ENCODE measurements at regions not wholly inside any gene's neighbourhood (a gene's known extent, or its start where the extent isn't known, plus 50 kb on each side); places are given as distances from the start of the nearest gene placed in this dataset.
A peak's percentile ranks its signal among the peaks of the same experiment; 100 is the strongest.

GRCh38 chr7:86942081-86942480, 117.4 kb downstream of the ELAPOR2 start:
- TF ChIP-seq, protein P1, sequence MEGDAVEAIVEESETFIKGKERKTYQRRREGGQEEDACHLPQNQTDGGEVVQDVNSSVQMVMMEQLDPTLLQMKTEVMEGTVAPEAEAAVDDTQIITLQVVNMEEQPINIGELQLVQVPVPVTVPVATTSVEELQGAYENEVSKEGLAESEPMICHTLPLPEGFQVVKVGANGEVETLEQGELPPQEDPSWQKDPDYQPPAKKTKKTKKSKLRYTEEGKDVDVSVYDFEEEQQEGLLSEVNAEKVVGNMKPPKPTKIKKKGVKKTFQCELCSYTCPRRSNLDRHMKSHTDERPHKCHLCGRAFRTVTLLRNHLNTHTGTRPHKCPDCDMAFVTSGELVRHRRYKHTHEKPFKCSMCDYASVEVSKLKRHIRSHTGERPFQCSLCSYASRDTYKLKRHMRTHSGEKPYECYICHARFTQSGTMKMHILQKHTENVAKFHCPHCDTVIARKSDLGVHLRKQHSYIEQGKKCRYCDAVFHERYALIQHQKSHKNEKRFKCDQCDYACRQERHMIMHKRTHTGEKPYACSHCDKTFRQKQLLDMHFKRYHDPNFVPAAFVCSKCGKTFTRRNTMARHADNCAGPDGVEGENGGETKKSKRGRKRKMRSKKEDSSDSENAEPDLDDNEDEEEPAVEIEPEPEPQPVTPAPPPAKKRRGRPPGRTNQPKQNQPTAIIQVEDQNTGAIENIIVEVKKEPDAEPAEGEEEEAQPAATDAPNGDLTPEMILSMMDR (IDR thresholded peaks at IDR 0.05; ENCODE audit: borderline replicate concordance, control extremely low read depth, extremely low read depth, insufficient read depth, missing control alignments) = no peak
- no peak for DNase-seq (ENCODE audit: low spot score)
- in situ Hi-C loops (cut with MboI; ENCODE audit: low sequenced_read_pairs, unreplicated experiment) = loop anchor here (25.0 kb wide), 1 partner anchor 470 kb away; no protein-coding TSS in a partner anchor

GRCh38 chr7:86939197-86939814, 120.1 kb downstream of the ELAPOR2 start:
- in situ Hi-C loops (cut with MboI; ENCODE audit: low sequenced_read_pairs, unreplicated experiment) = loop anchor here (5.0 to 25.0 kb wide), 2 partner anchors 198 to 473 kb away; no protein-coding TSS in a partner anchor
- TF ChIP-seq, protein P1 (IDR thresholded peaks at IDR 0.05; ENCODE audit: borderline replicate concordance, control extremely low read depth, extremely low read depth, insufficient read depth, missing control alignments) = peak; percentile 52
- DNase-seq (ENCODE audit: low spot score) = no peak

- in situ Hi-C loops (cut with MboI; ENCODE audit: low sequenced_read_pairs, unreplicated experiment) = loop anchor here (5.0 to 25.0 kb wide), 2 partner anchors 200 to 475 kb away; no protein-coding TSS in a partner anchor
Observed at GRCh38 chr7:86937363-86937878, 122.0 kb downstream of the ELAPOR2 start.

DNA sequence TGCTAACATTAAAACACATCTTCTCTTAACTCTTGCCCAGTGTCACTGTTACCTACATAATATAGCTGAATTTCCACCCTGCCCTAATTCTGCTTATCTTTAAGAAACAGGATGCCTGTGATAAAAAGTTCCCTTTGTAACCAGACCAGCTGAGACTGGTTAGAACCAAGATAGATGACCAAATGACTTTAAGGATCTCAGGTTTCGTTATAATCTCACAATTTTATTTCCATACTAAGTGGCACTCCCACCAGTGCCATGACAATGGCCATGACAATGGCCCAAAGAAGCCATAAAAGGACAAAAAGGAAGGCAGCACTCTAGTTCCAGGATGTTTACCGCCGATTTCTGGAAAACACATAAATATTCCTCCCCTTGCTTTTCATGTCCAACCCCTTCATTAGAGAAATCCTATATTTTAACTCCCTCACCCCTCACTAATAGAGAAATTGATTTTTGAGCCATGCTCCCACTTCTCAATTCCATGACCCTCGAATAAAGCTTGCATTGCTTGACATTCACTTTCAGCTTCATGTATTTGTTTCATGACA, 126.1 kb downstream of the ELAPOR2 start:
- TF ChIP-seq, protein P1 (IDR thresholded peaks at IDR 0.05; ENCODE audit: borderline replicate concordance, control extremely low read depth, extremely low read depth, insufficient read depth, missing control alignments) = no peak
- no peak for DNase-seq (ENCODE audit: low spot score)
- in situ Hi-C loops (cut with MboI; ENCODE audit: low sequenced_read_pairs, unreplicated experiment) = loop anchor here (5.0 to 25.0 kb wide), 2 partner anchors 294 to 479 kb away; no protein-coding TSS in a partner anchor

More at GRCh38 chr7:86937363-86937878, 122.0 kb downstream of the ELAPOR2 start:
- TF ChIP-seq, protein P1 (IDR thresholded peaks at IDR 0.05; ENCODE audit: borderline replicate concordance, control extremely low read depth, extremely low read depth, insufficient read depth, missing control alignments) = no peak
- no peak for DNase-seq (ENCODE audit: low spot score)

DNA sequence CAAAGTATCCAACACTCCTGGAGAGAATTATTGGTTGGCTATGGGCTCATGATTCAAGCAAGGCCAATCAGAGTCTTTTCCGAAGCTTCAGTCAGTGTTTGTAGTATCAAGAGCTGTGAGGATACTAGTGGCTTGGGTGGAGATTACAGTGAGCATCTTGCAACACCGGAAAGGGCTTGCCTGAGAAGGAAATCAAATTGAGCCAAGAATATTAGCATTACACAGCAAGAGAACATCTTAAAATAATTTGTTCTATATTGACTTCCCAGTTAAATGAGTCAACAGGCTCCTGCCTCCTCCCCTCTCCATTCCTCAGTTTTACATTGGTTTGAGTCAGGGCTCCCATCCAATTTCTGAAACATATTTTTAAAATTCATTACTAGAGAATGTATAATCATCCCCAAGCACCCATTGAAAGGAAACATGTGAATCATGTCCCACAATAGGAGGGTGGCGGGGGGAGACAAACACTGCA, 127.4 kb downstream of the ELAPOR2 start:
- TF ChIP-seq, protein P1 (IDR thresholded peaks at IDR 0.05; ENCODE audit: borderline replicate concordance, control extremely low read depth, extremely low read depth, insufficient read depth, missing control alignments) = no peak
- DNase-seq (ENCODE audit: low spot score) = no peak
- in situ Hi-C loops (cut with MboI; ENCODE audit: low sequenced_read_pairs, unreplicated experiment) = loop anchor here (5.0 to 25.0 kb wide), 2 partner anchors 295 to 480 kb away; no protein-coding TSS in a partner anchor

- TF ChIP-seq, protein P1 (IDR thresholded peaks at IDR 0.05; ENCODE audit: borderline replicate concordance, control extremely low read depth, extremely low read depth, insufficient read depth, missing control alignments) = no peak
- in situ Hi-C loops (cut with MboI; ENCODE audit: low sequenced_read_pairs, unreplicated experiment) = loop anchor here (5.0 to 25.0 kb wide), 2 partner anchors 296 to 481 kb away; no protein-coding TSS in a partner anchor
- no peak for DNase-seq (ENCODE audit: low spot score)
Observed at GRCh38 chr7:86931439-86931838, 128.0 kb downstream of the ELAPOR2 start.

Measured in GM13976 (cell line).